ENCODE measurements at regions not wholly inside any gene's neighbourhood (a gene's known extent, or its start where the extent isn't known, plus 50 kb on each side); places are given as distances from the start of the nearest gene placed in this dataset.
"Not testable (repeated sequence)": the region's sequence is repeated elsewhere in the genome, so short reads cannot be mapped to it uniquely, and the experiment has no call there.

- TF ChIP-seq RAD21 (IDR thresholded peaks at IDR 0.05); NR2F2 (IDR thresholded peaks at IDR 0.05); TAF1 (conservative IDR thresholded peaks at IDR 0.05); REST (IDR thresholded peaks at IDR 0.05); CTCF (IDR thresholded peaks at IDR 0.05; ENCODE audit: low read depth, low read length, missing input control); SP1 (IDR thresholded peaks at IDR 0.05); YY1 (IDR thresholded peaks at IDR 0.05); ATF3 (IDR thresholded peaks at IDR 0.05): not testable (repeated sequence)
Observed at GRCh38 chr4:131883181-131883580, 1265.9 kb upstream of the PCDH10 start.

Measured in liver (tissue), 3 donors.